ENCODE measurements at regions not wholly inside any gene's neighbourhood (a gene's known extent, or its start where the extent isn't known, plus 50 kb on each side); places are given as distances from the start of the nearest gene placed in this dataset.

DNA sequence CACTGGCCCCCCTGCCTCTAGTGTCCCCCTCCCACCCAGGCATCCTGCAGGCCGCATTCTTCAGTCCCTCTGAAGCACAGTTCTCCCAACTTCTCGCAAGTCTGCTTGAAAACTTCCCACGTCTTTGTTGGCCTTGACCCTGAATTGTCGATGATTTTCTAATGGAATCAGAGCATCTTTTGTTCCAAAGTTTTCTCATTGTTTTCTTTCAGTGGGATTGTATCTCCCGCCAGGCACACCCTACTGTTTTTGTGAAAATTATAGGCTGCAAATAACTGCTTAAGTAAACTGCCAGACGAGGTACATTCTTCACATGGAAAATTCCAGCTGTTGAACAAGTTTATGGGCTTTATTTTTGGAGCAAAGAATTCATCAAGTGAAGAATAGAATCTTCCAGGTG lies 122.6 kb upstream of the SLC25A48 start:
- Mint-ChIP-seq H3K27ac (no peak overlapping the region), H3K9me3 (no peaks in the 10 kb centered on the region), H3K4me3 (no peak overlapping the region), H3K36me3 (no peaks in the 10 kb centered on the region), H3K4me1 (no peaks in the 10 kb centered on the region), H3K27me3 (peaks cover 4% of the 10 kb centered on the region)

DNA sequence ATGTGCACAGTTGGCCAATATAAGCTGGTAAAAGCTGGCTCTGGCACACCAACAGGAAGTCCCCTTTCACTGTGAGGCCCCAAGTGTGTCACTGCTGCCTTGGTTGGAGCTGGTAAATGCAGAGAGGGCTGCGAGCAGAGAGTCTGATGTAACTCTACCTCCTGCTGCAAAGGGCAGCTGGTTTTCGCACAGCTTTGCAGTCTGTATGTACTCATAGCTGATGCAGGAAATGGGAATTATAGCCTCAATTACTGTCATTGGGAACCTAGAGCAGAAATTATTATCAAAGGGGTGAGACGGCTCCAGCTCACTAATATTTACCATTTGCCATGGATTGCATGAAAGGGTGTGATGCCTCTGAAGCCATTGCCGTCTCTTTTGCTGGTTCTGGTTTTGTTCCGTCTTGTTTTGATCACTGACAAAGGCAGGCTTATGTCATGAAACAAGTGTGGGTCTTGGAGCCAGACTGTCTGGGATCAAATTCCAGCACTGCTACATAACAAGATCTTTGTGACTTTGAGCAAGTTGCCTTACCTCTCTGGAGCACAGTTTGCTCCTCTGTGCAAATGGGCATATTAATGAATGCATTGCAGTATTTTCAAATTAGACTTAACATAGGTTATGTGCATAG lies 124.3 kb upstream of the SLC25A48 start:
- no peaks in the 10 kb centered on the region for H3K36me3 Mint-ChIP-seq
- no peak overlapping the region for H3K27ac Mint-ChIP-seq
- no peaks in the 10 kb centered on the region for H3K4me1 Mint-ChIP-seq
- H3K27me3 Mint-ChIP-seq, result peaks cover 4% of the 10 kb centered on the region
- no peak overlapping the region for H3K4me3 Mint-ChIP-seq
- H3K9me3 Mint-ChIP-seq, result no peaks in the 10 kb centered on the region

DNA sequence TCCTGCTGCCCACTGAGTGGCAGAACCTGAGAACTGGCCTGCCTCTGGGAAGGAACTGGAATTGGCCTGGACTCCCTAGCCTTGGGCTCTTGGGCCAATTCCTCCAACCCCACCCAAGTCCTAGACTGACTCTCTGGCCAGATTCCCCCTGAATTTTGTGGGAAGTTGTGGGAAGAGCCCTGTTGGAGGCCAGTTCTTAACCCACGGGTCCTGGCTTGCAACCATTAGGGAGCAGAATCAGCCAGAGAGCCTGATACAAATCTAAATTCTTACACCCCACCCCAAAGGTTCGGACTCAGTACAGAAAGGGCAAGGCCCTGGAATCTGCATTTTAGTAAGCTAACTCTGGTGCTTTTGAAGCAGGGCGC lies 125.3 kb upstream of the SLC25A48 start:
- Mint-ChIP-seq H3K4me1 (no peaks in the 10 kb centered on the region), H3K27ac (no peak overlapping the region), H3K4me3 (no peak overlapping the region), H3K9me3 (no peaks in the 10 kb centered on the region), H3K27me3 (peaks cover 4% of the 10 kb centered on the region), H3K36me3 (no peaks in the 10 kb centered on the region)

DNA sequence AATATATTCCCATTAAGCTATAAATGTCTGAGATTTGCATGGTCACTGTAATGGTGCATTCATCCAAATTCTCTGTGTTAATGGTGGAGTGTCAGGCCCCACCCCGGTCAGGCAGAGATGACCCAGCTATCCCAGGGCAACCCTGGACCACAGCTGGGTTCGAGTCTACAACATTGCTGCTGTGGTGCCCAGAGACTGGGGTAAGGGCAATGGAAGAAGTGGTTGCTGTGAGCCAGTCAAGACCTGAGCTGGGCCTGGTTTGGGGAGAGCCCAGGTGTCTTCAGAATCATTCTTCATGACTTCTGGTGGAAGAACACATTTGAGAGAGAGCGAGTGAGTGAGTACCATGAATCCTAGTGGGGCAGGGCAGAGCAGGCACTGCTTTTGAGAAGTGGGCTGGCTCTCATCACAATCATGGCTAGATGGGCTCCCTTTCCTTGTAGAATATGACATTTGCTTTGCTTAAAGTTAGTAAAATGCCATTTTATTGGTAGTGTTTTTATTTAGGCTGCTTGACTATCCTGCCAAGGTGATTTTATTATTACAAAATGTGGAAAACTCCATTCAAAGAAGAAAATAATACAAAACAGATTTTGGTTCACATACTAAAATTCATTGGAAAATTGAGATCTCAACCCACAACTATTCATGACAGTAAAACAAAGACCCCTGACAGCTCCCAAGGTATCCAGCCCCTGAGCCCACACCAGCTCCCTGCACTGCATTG lies 125.8 kb upstream of the SLC25A48 start:
- Mint-ChIP-seq H3K27me3 (peaks cover 4% of the 10 kb centered on the region), H3K27ac (no peak overlapping the region), H3K36me3 (no peaks in the 10 kb centered on the region), H3K9me3 (no peaks in the 10 kb centered on the region), H3K4me1 (no peaks in the 10 kb centered on the region), H3K4me3 (no peak overlapping the region)

DNA sequence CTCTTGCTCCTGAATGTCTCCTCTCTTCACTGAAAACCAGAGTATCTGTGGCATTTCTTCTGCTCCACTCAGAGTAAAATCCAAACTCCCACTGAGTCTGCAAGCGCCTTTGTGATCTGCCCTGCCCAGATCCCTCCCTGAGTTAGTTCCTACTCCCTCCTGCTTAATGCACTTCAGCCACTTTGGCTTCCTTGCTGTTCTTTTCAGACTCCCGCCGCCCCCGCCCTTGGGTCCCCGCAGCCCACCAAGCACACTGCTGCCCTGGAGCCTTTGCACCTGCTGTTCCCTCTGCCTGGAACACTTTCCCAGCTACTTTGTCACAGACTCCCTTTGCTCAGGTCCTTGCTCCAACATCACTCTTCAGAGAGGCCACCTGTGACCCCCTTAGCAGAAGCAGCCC lies 127.2 kb upstream of the SLC25A48 start:
- H3K9me3 Mint-ChIP-seq, result no peaks in the 10 kb centered on the region
- no peaks in the 10 kb centered on the region for H3K36me3 Mint-ChIP-seq
- no peaks in the 10 kb centered on the region for H3K27me3 Mint-ChIP-seq
- no peak overlapping the region for H3K27ac Mint-ChIP-seq
- no peaks in the 10 kb centered on the region for H3K4me1 Mint-ChIP-seq
- no peak overlapping the region for H3K4me3 Mint-ChIP-seq

DNA sequence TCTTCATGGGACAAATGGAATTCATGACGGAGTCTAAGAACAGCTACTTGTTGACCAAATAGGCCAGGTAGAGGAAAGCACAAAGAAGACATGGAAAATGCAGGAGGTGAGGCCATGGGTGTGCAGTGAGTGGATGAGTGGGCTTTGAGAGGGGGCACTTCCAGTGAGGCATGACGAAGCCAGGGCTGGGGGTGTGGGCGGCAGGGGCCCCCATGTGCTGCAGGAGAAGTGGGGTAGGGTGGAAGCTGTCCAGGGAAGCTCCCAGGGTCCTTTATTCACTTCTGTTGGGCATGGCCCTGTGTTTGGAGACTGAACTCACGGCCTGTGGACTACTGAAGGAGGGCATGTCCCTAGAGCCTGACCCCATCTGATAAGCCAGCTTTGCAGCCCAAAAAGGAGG lies 127.6 kb upstream of the SLC25A48 start:
- H3K27me3 Mint-ChIP-seq, result no peaks in the 10 kb centered on the region
- no peak overlapping the region for H3K27ac Mint-ChIP-seq
- no peak overlapping the region for H3K4me3 Mint-ChIP-seq
- no peaks in the 10 kb centered on the region for H3K4me1 Mint-ChIP-seq
- no peaks in the 10 kb centered on the region for H3K36me3 Mint-ChIP-seq
- no peaks in the 10 kb centered on the region for H3K9me3 Mint-ChIP-seq

DNA sequence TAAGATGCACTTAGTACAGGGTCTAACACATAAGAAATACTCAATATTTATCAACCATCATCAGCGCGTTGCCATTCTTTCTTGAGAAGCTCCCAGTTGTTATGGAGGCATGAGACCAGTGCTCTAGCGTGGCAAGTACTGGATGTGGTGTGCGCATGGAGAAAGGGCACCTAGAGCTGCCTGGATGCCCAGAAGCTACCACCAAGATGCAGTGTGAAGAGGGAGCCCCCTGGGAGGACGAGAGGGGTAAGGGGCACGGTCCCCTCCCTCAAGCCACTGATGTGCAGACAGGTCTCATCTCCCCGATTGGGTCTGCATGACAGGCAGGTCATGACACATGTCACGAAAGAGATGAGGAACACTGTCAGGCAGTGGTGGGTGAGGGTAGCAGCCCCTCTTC lies 127.7 kb upstream of the CXCL14 start:
- H3K36me3 Mint-ChIP-seq, result no peaks in the 10 kb centered on the region
- H3K9me3 Mint-ChIP-seq, result no peaks in the 10 kb centered on the region
- no peaks in the 10 kb centered on the region for H3K27me3 Mint-ChIP-seq
- no peak overlapping the region for H3K4me3 Mint-ChIP-seq
- H3K27ac Mint-ChIP-seq, result no peak overlapping the region
- H3K4me1 Mint-ChIP-seq, result no peaks in the 10 kb centered on the region

DNA sequence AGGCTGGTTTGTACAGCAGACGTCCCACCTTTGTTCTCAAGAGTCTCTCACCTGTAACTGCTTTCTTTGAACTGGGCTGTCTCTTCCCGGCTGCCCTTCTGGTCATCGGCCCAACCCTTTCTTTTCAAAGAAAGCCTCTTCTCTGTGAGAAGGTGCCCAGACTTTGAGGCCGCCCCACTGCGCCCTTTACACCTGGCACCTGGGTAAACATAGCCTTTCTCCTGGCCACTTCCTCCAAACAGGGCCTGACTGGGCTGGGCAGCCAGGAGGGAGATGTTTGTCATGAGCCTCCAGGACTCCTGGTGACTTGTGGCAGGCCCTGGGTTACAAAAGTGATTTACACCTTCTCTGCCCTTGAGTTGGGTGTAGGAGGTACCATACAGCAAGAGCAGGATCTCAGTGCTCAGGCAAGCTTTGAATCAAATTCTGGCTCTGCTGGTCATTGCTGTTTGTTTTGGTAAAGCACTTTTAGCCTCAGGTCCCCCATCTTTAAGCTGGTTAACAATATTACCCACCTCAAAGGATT lies 127.2 kb upstream of the CXCL14 start:
- Mint-ChIP-seq H3K27ac (no peak overlapping the region), H3K27me3 (no peaks in the 10 kb centered on the region), H3K4me1 (no peaks in the 10 kb centered on the region), H3K4me3 (no peak overlapping the region), H3K36me3 (no peaks in the 10 kb centered on the region), H3K9me3 (no peaks in the 10 kb centered on the region)

DNA sequence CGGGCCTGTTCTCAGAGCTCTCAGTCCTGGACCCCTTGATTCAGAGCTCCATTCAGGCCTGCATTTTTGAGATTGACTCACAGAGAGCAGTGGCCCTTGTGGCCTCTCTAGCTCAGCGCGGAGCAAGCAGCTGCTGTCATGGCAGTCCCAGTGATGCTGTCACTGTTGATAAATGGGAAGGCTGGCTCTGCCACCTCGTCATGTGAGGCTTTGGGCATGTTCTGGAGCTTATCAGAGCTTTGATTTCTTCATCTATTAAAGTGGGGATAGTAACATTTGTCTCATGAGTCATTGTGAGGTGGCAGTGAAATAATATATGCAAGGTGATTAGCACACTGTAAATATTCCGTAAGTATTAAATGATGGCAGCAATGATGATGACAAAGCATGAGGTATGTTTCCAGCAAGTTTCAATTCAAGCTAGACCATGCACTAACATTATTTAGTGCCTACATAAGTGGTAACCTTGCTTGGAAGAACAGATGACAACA lies 126.4 kb upstream of the CXCL14 start:
- Mint-ChIP-seq H3K36me3 (no peaks in the 10 kb centered on the region), H3K27me3 (no peaks in the 10 kb centered on the region), H3K4me1 (no peaks in the 10 kb centered on the region), H3K4me3 (no peak overlapping the region), H3K9me3 (no peaks in the 10 kb centered on the region), H3K27ac (no peak overlapping the region)

DNA sequence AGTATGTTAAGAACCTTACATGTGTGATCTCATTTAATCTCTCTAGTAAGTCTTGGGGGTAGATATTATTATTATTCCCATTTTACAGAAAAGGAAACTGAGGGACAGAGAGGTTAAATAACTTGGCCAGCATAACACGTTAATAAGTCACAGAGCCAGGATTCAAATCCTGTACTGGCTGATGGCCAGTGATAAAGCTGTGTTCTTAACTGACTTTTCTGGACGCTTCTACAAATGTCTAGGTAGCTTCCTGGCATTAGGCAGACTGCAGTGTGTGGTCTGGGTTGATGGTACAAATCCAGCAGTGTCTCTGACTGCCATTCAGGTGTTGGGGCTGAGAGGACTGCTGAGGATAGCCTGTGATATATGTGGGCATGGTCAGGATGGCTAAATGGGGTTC lies 125.8 kb upstream of the CXCL14 start:
- Mint-ChIP-seq H3K4me3 (no peak overlapping the region), H3K4me1 (no peaks in the 10 kb centered on the region), H3K27me3 (no peaks in the 10 kb centered on the region), H3K27ac (no peak overlapping the region), H3K9me3 (no peaks in the 10 kb centered on the region), H3K36me3 (no peaks in the 10 kb centered on the region)

DNA sequence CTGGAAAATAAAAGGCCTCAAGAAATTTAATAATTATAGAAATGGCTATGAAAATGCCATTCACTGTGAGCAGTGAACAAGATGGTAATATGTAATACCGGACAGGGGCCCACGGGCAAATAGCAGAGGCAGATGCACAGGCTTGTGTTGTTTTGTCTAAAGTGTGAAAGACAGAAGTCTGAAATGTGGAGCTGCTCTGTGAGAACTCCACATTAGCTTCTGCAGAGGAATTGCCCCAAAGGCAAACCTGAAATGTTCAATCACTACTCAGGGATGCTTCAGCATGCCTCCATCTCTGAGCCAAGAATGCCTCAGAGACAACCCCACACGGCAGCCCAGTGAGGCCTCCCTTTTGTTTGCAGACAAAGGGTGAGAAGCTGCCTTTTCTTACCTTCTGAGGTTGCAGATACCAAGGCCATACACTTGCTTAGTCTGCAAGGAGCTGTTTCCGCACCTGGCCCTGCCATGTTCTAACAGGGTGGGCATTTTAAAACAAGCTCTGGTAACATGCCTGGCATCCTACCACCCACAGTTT lies 124.3 kb upstream of the CXCL14 start:
- H3K4me1 Mint-ChIP-seq, result no peaks in the 10 kb centered on the region
- H3K36me3 Mint-ChIP-seq, result no peaks in the 10 kb centered on the region
- H3K4me3 Mint-ChIP-seq, result no peak overlapping the region
- no peaks in the 10 kb centered on the region for H3K27me3 Mint-ChIP-seq
- no peak overlapping the region for H3K27ac Mint-ChIP-seq
- no peaks in the 10 kb centered on the region for H3K9me3 Mint-ChIP-seq

DNA sequence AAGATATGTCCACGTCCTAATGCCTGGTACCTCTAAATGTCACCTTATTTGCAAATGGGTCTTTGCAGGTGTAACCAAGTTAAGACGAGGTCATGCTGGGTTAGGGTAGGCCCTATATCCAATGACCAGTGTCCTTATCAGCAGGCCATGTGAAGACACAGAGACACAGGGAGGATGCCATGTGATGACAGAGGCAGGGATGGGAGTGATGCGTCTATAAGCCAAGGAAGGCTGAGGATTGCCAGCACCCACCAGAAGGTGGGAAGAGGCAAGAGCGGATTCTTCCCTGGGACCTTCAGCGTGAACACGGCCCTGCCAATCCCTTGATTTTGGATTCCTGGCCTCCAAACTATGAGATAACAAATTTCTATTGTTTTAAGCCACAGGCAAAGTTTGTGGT lies 123.4 kb upstream of the CXCL14 start:
- Mint-ChIP-seq H3K36me3 (no peaks in the 10 kb centered on the region), H3K4me1 (no peaks in the 10 kb centered on the region), H3K27ac (no peak overlapping the region), H3K4me3 (no peak overlapping the region), H3K9me3 (no peaks in the 10 kb centered on the region), H3K27me3 (no peaks in the 10 kb centered on the region)

DNA sequence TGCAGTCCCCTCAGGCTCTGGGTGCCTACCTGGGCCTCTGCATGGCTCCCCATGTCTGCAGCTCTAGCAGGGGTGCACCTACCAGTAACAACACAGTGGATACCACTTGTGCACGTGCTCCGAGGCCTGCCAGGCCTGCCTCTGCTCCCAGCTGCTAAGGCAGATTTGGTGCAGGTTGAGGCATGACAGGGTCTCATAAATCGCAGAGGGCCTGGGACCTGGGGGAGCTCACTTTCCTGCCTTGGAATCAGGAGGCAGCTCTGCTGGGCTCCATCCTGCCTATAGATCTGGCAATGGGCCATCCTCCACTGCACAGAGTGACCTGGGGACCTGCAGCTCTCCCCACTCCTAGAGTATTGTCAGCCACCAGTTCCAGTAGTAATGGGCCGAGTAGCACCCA lies 121.9 kb upstream of the CXCL14 start:
- Mint-ChIP-seq H3K27ac (no peak overlapping the region), H3K9me3 (no peaks in the 10 kb centered on the region), H3K4me1 (no peaks in the 10 kb centered on the region), H3K27me3 (no peaks in the 10 kb centered on the region), H3K36me3 (no peaks in the 10 kb centered on the region), H3K4me3 (no peak overlapping the region)

DNA sequence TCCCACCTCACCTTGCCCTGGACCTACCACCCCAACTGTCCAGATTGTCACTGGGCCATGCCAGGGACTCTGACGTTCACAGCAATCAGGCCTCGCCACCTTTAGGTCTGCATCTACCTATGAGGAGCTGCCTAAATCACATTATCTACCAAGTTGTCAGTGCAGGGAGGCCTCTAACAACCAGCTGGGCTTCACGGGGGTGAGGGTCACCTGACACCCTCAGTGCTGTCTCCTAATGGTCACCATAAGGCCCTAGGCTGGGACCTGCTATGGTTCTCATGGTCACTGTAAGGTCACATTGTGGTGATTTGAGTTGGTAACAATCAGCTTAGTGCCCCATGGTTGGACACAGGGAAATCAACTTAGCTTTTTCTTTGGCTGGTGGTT lies 119.2 kb upstream of the CXCL14 start:
- H3K27me3 Mint-ChIP-seq, result no peaks in the 10 kb centered on the region
- no peak overlapping the region for H3K27ac Mint-ChIP-seq
- H3K4me3 Mint-ChIP-seq, result no peak overlapping the region
- H3K36me3 Mint-ChIP-seq, result no peaks in the 10 kb centered on the region
- no peaks in the 10 kb centered on the region for H3K9me3 Mint-ChIP-seq
- no peaks in the 10 kb centered on the region for H3K4me1 Mint-ChIP-seq

DNA sequence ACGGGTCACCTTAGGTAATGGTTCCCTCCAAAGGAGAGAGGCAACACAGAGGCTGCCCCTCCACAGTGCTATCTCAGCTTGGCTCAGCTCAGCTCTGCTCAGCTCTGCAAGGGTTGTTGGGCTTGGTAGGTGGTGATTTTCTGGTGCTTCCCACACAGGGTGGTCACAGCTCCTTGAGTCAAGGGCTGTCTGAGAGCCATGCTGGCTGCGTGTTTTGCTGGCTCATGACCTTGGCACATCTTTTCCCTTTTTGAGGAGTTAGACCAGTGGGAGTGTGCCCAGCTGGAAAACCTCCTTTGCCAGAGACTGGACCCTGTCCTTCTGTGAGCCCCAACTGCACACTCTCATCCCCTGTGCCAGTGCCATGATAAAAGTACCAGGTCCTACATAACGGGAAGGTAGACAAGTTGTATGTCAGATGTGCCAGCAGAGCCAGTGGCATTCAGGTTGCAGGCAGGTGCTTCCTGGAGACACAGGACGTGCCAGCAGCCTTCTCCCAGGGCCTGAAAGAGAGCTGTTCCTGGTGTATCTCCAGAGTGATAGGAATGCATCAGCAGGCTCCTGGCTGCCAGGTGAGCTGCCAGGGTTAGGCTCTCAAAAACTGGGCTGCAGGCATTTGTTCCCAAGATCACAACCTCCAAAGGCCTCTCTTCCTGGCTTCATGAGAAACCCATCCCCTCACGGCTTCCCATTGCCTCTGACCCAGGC lies 118.6 kb upstream of the CXCL14 start:
- no peaks in the 10 kb centered on the region for H3K27me3 Mint-ChIP-seq
- no peak overlapping the region for H3K27ac Mint-ChIP-seq
- no peaks in the 10 kb centered on the region for H3K36me3 Mint-ChIP-seq
- no peaks in the 10 kb centered on the region for H3K9me3 Mint-ChIP-seq
- no peak overlapping the region for H3K4me3 Mint-ChIP-seq
- no peaks in the 10 kb centered on the region for H3K4me1 Mint-ChIP-seq

DNA sequence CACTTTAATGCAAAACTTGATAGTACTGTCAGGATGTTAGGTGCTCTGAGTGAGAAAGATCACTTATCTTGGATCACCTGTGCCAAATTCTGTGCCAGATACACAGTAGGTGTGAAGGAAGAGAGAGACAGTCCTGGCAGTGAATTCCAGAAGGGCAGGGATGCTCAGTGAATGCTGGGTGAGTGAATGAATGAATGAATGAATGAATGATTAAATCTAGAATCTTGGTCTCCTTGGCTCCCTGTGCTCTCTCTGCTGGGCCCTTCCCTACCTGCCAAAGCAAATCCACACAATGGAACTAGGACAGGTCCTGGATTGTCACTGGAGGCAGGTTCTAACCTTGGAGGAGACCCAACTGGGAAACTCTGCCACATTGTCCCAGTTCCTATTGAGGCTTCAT lies 117.5 kb upstream of the CXCL14 start:
- Mint-ChIP-seq H3K4me1 (no peaks in the 10 kb centered on the region), H3K36me3 (no peaks in the 10 kb centered on the region), H3K9me3 (no peaks in the 10 kb centered on the region), H3K27ac (no peak overlapping the region), H3K4me3 (no peak overlapping the region), H3K27me3 (no peaks in the 10 kb centered on the region)
